HG02943 (cell line): ENCODE measurements at regions not wholly inside any gene's neighbourhood (a gene's known extent, or its start where the extent isn't known, plus 50 kb on each side); places are given as distances from the start of the nearest gene placed in this dataset.
"Not testable (repeated sequence)": the region's sequence is repeated elsewhere in the genome, so short reads cannot be mapped to it uniquely, and the experiment has no call there.

Experiments
- ATAC-seq: cut with Tn5 transposase; IDR thresholded peaks from one replicate; pipeline ENCODE4 v1.9.1; 2021; ENCODE audit warnings: mild to moderate bottlenecking, low read depth, moderate library complexity; ENCODE audit not compliant: unreplicated experiment

DNA sequence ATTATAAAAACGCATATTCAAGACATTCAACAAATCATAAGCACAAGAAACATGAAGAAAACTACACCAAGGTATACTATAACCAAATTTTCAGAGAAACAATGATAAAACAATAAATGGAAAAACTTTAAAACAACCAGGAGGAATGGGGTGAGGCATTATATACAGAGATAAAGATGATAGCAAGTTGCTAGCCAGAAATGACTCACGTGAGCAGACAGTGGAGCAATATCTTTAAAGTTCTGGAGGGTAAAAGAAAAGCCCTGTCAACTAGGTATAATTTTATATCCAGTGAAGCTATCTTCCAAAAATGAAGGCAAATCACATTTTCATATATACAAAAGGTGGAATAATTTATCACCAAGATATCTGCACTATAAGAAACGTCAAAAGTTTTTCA lies 97.8 kb upstream of the PCED1B start:
- ATAC-seq = no peak

DNA sequence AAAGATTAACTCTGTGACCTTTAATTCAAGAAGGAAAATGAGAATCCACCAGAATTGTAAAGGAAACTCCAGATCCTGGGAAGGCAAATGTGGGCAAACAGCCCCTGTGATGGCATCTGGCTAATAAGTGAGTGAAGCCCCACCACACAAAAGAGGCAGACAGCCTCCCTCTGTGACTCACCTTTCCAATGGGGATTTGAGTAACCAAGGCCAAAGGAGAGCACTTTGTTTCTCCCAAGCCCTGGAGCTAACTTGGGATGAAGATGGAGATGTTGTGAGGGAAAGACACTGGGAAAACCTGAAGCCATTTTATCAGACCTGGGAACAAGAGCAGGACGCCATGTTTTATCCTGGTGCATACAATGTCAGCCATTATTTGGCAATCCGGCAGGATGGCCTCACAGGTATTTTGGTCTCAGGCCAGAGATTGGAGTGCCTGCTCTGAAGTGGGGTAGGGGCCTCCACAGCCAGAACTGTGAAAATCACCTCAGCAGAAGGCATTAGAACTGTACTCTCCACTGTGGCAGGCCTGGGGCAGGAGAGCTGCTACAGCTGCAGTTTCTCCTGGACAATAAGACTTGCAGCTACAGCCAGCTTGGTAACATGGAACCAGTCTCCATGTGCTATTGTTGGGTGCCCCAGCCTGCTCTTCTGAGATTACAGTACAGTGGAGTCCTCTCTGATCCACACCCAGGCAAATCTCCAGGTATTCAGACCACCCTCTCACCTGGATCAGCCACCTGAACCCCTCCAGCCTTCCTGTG lies 96.6 kb upstream of the PCED1B start:
- ATAC-seq = no peak

DNA sequence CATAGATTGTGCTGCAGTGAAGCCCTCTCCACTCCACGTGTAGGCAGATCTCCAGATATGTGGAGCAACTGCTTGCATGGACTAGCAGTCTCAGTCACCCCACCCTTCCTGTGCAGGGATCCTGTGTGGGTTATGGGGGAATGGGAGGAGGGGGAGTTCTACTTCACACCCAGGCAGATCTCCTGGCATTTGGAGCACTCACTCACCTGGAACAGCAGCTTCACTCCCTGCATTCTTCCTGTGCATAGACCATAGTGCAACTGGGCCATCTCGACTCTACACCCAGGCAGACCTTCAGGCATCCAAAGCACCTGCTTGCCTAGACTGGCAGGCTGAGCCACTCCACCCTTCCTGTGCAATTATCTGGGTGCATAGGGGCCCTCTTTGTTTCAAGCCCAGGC lies 96.0 kb upstream of the PCED1B start:
- no peak for ATAC-seq

DNA sequence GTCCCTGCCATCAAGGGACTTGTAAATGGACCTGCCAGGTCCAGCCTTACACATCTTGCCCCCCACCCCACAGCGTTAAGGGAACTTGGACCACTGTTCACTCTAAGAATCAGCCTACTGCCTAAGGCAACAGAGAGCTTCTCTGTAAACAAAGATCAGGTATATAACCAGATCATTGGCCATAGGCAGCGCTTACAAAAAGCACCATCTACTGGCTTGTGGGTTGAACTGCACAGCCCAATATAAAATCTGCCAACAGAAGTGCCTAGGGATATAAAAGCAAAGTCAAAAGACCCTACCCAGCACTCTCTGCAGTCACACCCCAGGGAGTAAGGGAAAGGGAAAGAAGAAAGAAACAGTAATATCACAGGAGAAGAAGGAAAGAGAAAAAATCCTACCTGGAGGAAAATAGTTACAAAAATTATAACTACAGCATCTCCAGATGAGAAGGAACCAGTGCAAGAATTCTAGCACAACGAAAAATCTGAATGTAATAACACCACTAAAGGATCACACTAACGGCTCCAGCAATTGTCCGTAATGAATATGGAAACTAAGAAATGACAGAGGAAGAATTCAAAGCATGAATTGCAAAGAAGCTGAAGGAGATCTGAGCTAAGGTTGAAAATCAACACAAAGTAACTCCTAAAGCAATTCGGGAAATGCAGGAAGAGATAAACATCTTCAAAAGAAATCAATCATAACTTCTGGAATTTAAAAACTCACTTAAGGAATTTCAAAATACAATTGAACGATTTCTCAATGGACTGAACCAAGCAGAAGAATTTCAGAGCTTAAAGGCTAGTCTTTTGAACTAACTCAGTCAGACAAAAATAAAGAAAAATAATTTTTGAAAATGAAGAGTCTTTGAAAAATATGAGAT lies 95.2 kb upstream of the PCED1B start:
- no peak for ATAC-seq

DNA sequence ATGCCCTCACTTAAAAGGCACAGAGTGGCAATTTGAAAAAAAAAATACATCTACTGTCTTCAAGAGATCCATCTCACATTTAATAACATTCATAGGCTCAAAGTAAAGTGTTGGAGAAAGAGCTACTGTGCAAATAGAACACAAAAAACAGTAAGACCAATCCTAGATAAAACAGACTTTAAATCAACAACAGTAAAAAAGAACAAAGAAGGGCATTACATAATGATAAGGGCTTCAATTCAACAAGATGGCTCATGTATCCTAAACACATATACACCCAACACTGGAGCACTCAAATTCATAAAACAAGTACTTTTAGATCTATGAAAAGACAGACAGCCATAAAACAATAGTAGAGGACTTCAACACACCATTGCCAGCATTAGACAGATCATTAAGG lies 93.6 kb upstream of the PCED1B start:
- ATAC-seq = no peak

DNA sequence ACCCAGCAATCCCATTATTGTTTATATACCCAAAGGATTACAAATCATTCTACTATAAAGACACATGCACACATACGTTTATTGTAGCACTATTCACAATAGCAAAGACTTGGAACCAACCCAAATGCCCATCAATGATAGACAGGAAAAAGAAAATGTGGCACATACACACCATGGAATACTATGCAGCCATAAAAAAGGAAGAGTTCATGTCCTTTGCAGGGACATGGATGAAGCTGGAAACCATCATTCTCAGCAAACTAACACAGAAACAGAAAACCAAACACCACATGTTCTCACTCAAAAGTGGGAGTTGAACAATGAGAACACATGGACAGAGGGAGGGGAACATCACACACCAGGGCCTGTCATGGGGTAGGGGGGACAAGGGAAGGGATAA lies 91.3 kb upstream of the PCED1B start:
- ATAC-seq = not testable (repeated sequence)

DNA sequence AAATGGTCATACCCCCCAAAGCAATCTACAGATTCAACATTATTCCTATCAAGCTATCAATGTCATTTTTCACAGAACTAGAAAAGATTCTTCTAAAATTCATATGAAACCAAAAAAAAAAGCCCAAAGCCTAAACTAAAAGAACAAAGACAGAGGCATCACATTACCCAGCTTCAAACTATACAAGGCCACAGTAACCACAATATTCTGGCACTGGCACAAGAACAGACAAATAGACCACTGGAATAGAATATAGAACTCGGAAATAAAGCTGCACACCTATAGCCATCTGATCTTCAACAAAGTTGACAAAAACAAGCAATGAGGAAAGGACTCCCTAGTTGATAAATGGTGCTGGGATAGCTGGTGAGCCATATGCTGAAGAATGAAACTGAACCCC lies 89.2 kb upstream of the PCED1B start:
- no peak for ATAC-seq

DNA sequence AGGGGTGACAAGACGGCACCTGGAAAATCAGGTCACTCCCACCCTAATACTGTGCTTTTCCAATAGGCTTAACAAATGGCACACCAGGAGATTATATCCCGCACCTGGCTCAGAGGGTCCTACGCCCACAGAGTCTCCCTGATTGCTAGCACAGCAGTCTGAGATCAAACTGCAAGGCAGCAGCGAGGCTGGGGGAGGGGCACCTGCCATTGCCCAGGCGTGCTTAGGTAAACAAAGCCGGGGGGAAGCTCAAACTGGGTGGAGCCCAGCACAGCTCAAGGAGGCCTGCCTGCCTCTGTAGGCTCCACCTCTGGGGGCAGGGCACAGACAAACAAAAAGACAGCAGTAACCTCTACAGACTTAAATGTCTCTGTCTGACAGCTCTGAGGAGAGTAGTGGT lies 87.4 kb upstream of the PCED1B start:
- not testable (repeated sequence) for ATAC-seq

DNA sequence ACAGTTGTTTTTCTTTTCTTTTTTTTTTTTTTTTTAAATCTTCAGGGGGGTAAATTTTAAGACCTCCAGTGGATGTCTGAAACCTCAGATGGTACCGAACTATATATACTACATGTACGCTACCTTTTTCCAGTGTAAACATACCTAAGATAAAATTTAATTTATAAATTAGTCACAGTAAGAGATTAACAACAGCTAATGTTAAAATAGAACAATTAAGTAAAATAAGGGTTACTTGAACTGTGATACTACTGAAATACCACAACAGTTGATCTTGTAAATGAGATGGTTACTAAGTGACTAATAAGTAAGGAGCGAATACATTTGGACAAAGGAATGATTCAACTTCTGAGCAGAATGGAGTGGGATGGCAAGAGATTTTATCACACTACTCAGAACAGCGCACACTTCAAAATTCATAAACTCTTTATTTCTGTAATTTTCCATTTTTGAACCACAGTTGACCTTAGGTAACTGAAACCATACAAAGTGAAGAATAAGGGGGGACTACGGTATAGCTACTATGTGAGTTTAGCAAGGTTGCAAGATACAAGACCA lies 80.5 kb upstream of the PCED1B start:
- ATAC-seq = no peak

DNA sequence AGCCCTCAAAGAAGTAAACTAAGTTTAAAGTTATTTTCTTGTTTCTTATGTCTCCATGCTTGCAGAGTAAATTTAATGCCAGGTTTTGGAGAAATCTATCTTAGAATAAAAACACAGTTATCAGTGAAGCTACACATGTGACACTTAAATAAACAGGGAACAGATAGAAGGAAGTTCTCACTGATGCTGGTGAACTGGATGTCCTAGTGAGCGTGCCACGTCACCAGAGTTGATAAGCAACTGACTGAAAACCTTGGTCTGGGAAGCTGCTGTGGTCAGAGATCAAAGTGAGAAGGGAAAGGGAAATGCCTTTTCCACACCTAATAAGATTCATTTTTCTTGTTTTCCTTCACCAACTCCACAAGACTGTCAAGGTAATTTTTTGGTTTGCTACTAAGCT lies 74.8 kb upstream of the PCED1B start:
- ATAC-seq = no peak

DNA sequence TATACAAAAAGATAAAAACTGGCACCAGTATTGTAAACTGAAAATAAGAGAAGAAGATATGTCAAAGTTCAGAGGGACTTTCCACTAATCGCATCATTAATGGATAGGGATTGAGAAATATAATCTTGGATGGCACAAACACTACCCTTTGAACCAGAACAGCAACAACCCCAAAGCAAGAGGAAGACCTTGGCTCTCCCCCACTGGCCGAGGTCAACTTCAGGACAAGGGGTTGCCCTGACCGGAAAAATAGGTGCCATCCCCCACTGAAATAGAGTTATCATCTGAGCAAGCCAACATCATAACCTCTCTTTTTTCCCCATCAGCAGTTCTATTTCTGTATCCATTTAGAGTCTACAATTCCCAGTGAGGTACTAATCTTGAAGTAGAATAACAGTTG lies 72.4 kb upstream of the PCED1B start:
- no peak for ATAC-seq

DNA sequence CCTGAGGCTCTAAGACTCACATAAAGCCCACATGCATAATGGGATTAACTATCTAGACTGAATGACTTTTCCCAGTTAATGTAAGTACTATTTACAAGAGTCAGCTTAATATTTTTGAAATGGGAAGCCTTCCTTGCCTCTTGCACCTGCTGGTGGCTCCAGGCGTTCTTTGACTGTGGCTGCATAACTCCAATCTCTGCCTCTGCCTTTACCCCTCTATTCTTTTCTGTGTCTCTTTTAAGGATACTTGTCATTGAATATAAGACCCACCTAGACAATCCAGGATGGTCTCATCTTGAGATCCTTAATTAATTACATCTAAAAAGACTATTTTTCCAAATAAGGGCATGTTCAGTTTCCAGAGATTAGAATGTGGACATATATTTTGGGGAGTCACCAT lies 66.9 kb upstream of the PCED1B start:
- ATAC-seq = no peak

DNA sequence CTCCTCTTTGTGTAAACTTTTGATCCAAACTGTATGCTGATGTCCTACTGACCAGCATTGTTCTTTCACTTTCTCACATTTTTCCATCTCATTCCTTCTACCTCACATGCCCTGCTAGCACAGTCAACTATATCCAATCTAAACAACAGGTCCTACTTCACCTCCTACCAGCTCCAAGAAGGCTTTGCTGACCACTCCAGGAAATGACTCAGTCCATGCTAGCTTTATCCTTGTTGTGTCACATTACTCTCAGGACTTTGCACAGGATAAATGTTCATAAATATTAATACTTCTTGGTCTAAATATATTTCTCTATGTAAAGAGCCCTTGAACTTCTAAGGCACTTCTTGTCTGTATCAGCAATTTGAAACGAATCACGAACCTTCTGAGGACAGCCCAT lies 64.9 kb upstream of the PCED1B start:
- no peak for ATAC-seq

DNA sequence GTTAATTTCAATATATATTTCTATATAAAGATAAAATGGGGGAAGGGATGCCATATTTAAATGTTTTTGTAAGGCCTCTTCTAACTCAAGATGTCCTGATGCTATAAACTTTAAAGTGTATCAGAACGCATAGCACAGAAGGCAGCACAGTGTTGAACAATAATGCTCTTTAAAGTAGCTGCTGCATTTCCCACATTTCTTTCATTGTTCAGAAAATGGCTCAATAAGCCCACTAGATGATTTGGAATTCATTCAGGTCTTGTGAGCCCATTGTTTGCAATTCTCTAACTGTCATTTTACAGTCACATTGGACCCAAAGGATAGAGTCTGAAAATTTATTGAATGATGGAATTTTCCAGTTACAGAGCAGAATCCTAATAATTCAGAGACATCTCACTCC lies 64.0 kb upstream of the PCED1B start:
- ATAC-seq = no peak

DNA sequence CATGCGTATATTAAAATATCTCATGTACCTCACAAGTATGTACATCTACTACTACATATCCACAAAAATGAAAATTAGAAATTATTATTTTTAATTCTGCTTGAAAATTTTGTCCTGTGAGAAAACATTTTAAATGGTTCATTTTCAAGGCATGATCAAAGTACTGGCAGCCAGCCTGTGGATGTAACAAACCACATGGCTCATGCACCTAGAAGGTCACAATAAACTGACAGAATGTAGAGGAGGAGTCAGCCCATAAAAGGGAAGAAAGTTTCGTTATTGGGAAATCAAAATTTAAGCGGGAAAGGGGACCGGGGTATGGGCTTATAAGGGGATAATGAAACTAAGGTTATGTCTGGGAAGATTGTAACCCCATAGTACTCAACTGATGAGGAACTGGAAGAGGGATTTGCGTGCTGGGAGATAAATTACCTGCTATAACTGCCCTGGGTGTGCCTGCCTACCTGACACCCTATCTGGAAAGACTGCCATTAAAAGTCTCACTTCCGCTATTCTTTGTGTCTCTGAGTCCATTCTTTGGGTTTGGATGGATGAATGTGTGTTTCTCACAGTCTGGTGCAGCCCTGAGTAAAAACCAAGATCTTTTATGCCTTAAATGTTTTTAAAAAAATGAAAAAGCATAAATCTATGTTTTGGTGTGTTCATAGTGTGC lies 62.2 kb upstream of the PCED1B start:
- no peak for ATAC-seq

DNA sequence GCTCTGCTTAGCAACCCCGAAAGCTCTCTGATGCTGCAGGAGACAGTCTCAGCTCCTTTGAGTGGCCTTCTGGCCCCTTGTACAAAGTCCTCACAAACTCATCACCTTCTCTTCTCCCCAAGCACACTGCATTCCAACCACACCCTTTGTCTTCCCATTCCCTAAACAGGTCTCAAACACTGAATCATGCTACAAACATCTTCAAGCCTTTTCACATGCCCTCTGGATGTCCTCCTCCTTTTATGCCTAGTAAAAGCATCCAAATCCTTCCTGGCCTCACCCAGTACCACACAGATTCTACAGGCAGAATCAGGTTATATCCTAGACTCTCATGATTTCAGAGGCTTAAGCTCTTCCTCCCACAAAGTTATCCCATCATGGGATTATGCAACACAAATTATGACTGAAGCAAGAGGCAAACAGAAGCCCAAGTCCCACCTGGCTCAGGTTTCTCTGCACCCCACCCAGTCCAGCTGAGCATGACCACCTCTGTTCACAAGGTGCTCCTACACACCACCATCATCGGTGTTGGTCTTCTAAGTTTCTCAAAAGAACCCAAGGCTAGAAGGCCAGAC lies 61.4 kb upstream of the PCED1B start:
- no peak for ATAC-seq

DNA sequence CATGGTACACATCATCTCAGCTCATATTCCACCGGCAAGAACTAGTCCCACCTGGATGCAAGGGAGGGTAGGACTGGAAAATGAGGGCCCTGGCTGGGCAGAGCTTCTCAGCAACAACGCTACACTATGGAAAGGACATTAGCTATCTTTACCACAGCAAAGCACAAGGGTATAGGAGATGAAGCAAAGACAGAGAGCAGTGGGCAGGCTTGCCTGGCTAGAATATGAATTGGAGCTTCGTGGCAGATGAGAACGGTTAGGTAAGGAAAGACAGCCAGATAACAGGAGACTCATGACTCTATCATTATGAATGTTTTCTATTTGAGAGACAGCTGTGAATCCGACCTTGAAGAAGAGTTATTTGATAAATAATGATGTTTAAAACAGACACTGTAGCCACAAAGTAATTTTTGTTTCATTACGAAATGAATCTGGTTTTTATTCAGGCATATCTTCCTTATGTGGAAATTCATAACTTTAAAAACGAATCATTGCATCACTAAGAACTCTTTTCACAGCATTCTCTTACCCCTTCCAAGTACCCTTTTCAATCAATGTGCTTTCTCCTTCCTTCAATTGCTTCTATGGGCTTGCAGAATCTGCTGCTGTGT lies 59.1 kb upstream of the PCED1B start:
- no peak for ATAC-seq

DNA sequence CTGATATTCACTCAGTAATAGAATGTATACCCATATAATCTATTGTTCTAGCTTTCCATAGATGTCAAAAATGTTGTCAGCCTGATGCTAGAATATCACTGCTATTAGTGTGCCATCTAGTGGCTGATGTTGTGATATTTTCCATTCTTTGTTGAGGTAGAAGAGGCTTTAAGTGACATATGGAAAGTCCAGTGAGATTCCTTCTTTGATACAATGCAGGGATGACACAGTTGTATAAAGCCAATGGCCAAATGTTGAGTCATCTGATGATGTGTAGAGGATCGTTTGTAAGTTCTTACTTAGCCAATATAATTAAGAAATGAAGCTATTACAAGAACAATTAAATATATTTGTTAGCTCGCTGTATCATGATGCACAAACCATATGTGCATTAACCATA lies 58.1 kb upstream of the PCED1B start:
- no peak for ATAC-seq

DNA sequence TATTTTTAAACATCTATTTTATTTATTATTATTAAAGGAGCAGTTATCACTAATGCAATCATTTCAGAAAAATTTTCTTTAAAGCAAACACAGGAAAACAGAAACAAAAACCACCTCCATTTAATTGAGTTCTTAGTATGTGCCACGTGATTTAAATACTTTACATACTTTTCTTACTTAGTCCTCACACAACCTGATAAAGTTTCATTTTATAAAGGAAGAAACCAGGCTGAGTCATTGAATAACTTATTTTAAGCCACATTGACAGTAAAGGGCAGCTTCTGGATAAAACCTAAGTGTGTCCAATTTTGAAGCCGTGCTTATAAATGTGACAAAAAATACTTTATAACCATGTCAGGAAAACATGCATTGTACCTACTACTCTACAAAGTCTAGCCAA lies 57.1 kb upstream of the PCED1B start:
- no peak for ATAC-seq

DNA sequence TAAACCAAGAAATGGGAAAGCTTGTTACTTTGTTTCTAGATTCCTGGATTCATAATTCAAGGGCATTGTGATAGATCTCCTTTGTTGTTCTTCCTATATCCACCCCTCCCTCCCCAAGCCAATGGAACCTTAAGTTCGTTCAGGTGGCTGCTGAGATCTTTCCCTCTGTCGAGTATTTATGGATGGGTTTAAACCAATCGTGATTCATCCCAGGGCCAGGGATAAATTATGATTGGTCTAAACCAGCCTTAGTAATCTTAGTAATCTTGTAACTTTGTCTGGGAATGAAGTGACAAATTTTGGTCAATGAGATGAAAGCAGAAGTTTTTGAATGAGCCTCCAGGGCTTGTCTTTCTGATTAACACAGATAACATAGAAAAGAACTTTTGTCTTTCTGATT lies 56.1 kb upstream of the PCED1B start:
- ATAC-seq = no peak
